Neural progenitor cell (in vitro differentiated cells): ENCODE measurements at regions not wholly inside any gene's neighbourhood (a gene's known extent, or its start where the extent isn't known, plus 50 kb on each side); places are given as distances from the start of the nearest gene placed in this dataset.

Source experiments
- DNase-seq: peaks from one replicate; pipeline ENCODE4 v3.0.0-alpha.2; 2016; ENCODE audit warnings: low spot score
- H2AFZ ChIP-seq: fragments of 200-600 bp; sonication (generic); replicated peaks from 2 replicates; pipeline ENCODE4 v1.6.1; 2016; ENCODE audit warnings: antibody characterized with exemption
- H3F3A ChIP-seq: fragments of 200-600 bp; sonication (generic); 2 replicates; pipeline ENCODE4 v1.6.1; 2016; ENCODE audit warnings: antibody characterized with exemption, low read depth
- H3K27ac ChIP-seq: fragments of 200-600 bp; sonication (generic); 2 replicates; pipeline ENCODE4 v1.5.1; 2016; ENCODE audit warnings: mild to moderate bottlenecking
- H3K27me3 ChIP-seq: fragments of 200-600 bp; sonication (generic); 2 replicates; pipeline ENCODE4 v1.6.1; 2016; ENCODE audit warnings: mild to moderate bottlenecking, moderate library complexity
- H3K36me3 ChIP-seq: fragments of 200-600 bp; sonication (generic); 2 replicates; pipeline ENCODE4 v1.5.1; 2016
- H3K4me1 ChIP-seq: fragments of 200-600 bp; sonication (generic); 2 replicates; pipeline ENCODE4 v1.6.1; 2016; ENCODE audit warnings: mixed run types
- H3K4me2 ChIP-seq: fragments of 200-600 bp; sonication (generic); 2 replicates; pipeline ENCODE4 v1.6.1; 2016
- H3K4me3 ChIP-seq: fragments of 200-600 bp; sonication (generic); 2 replicates; pipeline ENCODE4 v1.5.1; 2016
- H3K79me2 ChIP-seq: fragments of 200-600 bp; sonication (generic); 2 replicates; pipeline ENCODE4 v1.6.1; 2016; ENCODE audit warnings: low read depth
- H3K9ac ChIP-seq: fragments of 200-600 bp; sonication (generic); 2 replicates; pipeline ENCODE4 v1.6.1; 2016
- H3K9me3 ChIP-seq: fragments of 200-600 bp; sonication (generic); 2 replicates; pipeline ENCODE4 v1.5.1; 2016; ENCODE audit warnings: low read depth
- H4K20me1 ChIP-seq: fragments of 200-600 bp; sonication (generic); 2 replicates; pipeline ENCODE4 v1.6.1; 2016; ENCODE audit warnings: low read depth
- H3K27ac Mint-ChIP-seq: 3 replicates; pipeline ENCODE4 v1.8.0; 2021; ENCODE audit warnings: mixed read lengths
- H3K27me3 Mint-ChIP-seq: 2 replicates; pipeline ENCODE4 v1.8.0; 2022; ENCODE audit warnings: low read depth, mild to moderate bottlenecking, inconsistent platforms, moderate library complexity, mixed read lengths; ENCODE audit not compliant: insufficient read depth
- H3K36me3 Mint-ChIP-seq: 3 replicates; pipeline ENCODE4 v1.8.0; 2021; ENCODE audit warnings: mixed read lengths
- H3K4me1 Mint-ChIP-seq: 3 replicates; pipeline ENCODE4 v1.8.0; 2021; ENCODE audit warnings: mixed read lengths
- H3K4me3 Mint-ChIP-seq: 3 replicates; pipeline ENCODE4 v1.8.0; 2021; ENCODE audit warnings: mild to moderate bottlenecking, moderate library complexity, mixed read lengths
- H3K9me3 Mint-ChIP-seq: 3 replicates; pipeline ENCODE4 v1.8.0; 2020; ENCODE audit warnings: mixed read lengths
- CTCF ChIP-seq: fragments of 200-600 bp; sonication (generic); IDR thresholded peaks from 2 replicates; pipeline ENCODE4 v1.5.1; 2017; ENCODE audit warnings: antibody characterized with exemption, mild to moderate bottlenecking
- EZH2 ChIP-seq: fragments of 200-600 bp; sonication (generic); IDR thresholded peaks from 2 replicates; pipeline ENCODE4 v1.6.1; 2017; ENCODE audit warnings: antibody characterized with exemption, mild to moderate bottlenecking, moderate library complexity
- EZH2phosphoT487 ChIP-seq: fragments of 200-600 bp; sonication (generic); IDR thresholded peaks from 2 replicates; pipeline ENCODE4 v1.6.1; 2017; ENCODE audit warnings: antibody characterized with exemption

- DNase-seq = no peak
- H3K4me3 Mint-ChIP-seq = no peak overlapping the region
- Histone ChIP-seq H3K9me3 (no peaks in the 10 kb centered on the region), H3K79me2 (no peaks in the 10 kb centered on the region), H3F3A (peaks cover 5% of the 10 kb centered on the region), H3K36me3 (no peaks in the 10 kb centered on the region), H3K27ac (no peak overlapping the region), H3K4me1 (peaks cover 8% of the 10 kb centered on the region), H3K4me2 (no peak overlapping the region), H2AFZ (no peak overlapping the region), H4K20me1 (no peaks in the 10 kb centered on the region), H3K9ac (no peak overlapping the region), H3K4me3 (no peak overlapping the region), H3K27me3 (no peaks in the 10 kb centered on the region)
- peaks cover 17% of the 10 kb centered on the region for H3K27me3 Mint-ChIP-seq
- TF ChIP-seq EZH2 (no peak), EZH2phosphoT487 (no peak), CTCF (no peak)
- H3K9me3 Mint-ChIP-seq = peaks cover 13% of the 10 kb centered on the region
- peaks cover 11% of the 10 kb centered on the region for H3K4me1 Mint-ChIP-seq
- H3K27ac Mint-ChIP-seq = no peak overlapping the region
- no peaks in the 10 kb centered on the region for H3K36me3 Mint-ChIP-seq
Observed at GRCh38 chr14:98952593-98953350, 319.2 kb downstream of the BCL11B start.

GRCh38 chr14:98953551-98954348 is 318.2 kb downstream of the BCL11B start:
- H3K9ac ChIP-seq = no peak overlapping the region
- Mint-ChIP-seq H3K4me1 (peaks cover 9% of the 10 kb centered on the region), H3K9me3 (peaks cover 7% of the 10 kb centered on the region), H3K27ac (no peak overlapping the region), H3K36me3 (no peaks in the 10 kb centered on the region), H3K27me3 (peaks cover 14% of the 10 kb centered on the region), H3K4me3 (no peak overlapping the region)
- no peak for DNase-seq
- H4K20me1 ChIP-seq = no peaks in the 10 kb centered on the region
- H3K4me1 ChIP-seq = peaks cover 8% of the 10 kb centered on the region
- no peak overlapping the region for H2AFZ ChIP-seq
- H3K4me3 ChIP-seq = no peak overlapping the region
- peaks cover 5% of the 10 kb centered on the region for H3F3A ChIP-seq
- H3K9me3 ChIP-seq = no peaks in the 10 kb centered on the region
- TF ChIP-seq CTCF (no peak), EZH2phosphoT487 (no peak), EZH2 (no peak)
- H3K27me3 ChIP-seq = no peaks in the 10 kb centered on the region
- no peaks in the 10 kb centered on the region for H3K36me3 ChIP-seq
- no peak overlapping the region for H3K27ac ChIP-seq
- H3K79me2 ChIP-seq = no peaks in the 10 kb centered on the region
- H3K4me2 ChIP-seq = no peak overlapping the region

DNA sequence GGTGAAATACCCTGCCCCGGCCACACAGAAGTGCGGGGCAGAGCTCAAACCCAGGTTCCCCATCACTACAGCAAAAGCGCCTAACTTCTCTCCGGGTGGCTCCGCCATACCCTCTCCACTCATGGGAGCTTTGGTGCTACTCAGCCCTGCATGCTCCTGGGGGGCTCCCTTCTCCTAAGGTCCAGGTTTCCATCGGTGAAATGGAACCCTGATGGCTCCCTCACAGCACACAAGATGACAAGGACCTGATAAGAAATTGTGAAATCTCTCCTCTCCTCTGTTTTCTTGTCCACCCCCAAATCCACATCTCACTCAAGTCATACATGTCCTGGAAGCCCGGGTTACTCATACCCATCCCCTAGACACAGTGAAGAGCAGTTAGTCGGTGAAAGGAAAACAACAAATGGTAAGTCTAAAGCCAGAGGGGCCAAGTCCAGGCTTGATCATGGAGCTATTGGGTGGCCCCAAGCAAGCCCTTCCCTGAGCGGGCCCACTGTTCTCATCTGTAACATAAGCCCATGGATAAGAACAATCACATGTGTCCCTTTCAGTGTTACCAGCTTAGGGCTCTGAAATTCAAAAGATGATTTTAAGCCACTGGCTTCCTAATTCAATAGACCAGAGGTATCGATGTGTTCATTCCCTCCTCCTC is 317.5 kb downstream of the BCL11B start:
- Histone ChIP-seq H3K27me3 (no peaks in the 10 kb centered on the region), H3K9me3 (no peaks in the 10 kb centered on the region), H3K27ac (no peak overlapping the region), H2AFZ (no peak overlapping the region), H3K4me2 (no peak overlapping the region), H3K36me3 (no peaks in the 10 kb centered on the region), H3K4me1 (peaks cover 3% of the 10 kb centered on the region), H3K79me2 (no peaks in the 10 kb centered on the region), H3K9ac (no peak overlapping the region), H3F3A (no peaks in the 10 kb centered on the region), H4K20me1 (no peaks in the 10 kb centered on the region), H3K4me3 (no peak overlapping the region)
- H3K27ac Mint-ChIP-seq = no peak overlapping the region
- TF ChIP-seq EZH2phosphoT487 (no peak), CTCF (no peak), EZH2 (no peak)
- peaks cover 1% of the 10 kb centered on the region for H3K9me3 Mint-ChIP-seq
- no peak for DNase-seq
- no peaks in the 10 kb centered on the region for H3K36me3 Mint-ChIP-seq
- H3K4me3 Mint-ChIP-seq = no peak overlapping the region
- H3K4me1 Mint-ChIP-seq = peaks cover 2% of the 10 kb centered on the region
- peaks cover 9% of the 10 kb centered on the region for H3K27me3 Mint-ChIP-seq
